Adipocyte (in vitro differentiated cells): ENCODE measurements at regions not wholly inside any gene's neighbourhood (a gene's known extent, or its start where the extent isn't known, plus 50 kb on each side); places are given as distances from the start of the nearest gene placed in this dataset.

Source experiments
- DNase-seq: peaks from one replicate; pipeline ENCODE4 v3.0.0-alpha.2; 2015; ENCODE audit warnings: low read depth
- H3K27me3 ChIP-seq: replicated peaks from 2 replicates; pipeline ENCODE4 v1.7.0; 2013; ENCODE audit warnings: mild to moderate bottlenecking, low read length, moderate library complexity; ENCODE audit not compliant: control insufficient read depth, insufficient read depth
- H3K36me3 ChIP-seq: 2 replicates; pipeline ENCODE4 v1.7.0; 2013; ENCODE audit warnings: low read length, mild to moderate bottlenecking, moderate library complexity; ENCODE audit not compliant: control insufficient read depth, insufficient read depth, severe bottlenecking
- H3K4me1 ChIP-seq: 2 replicates; pipeline ENCODE4 v1.7.0; 2013; ENCODE audit warnings: mild to moderate bottlenecking, low read length, moderate library complexity; ENCODE audit not compliant: control insufficient read depth, insufficient read depth
- H3K4me3 ChIP-seq: 2 replicates; pipeline ENCODE4 v1.7.0; 2013; ENCODE audit warnings: mild to moderate bottlenecking, low read length, moderate library complexity
- H3K9ac ChIP-seq: 2 replicates; pipeline ENCODE4 v1.7.0; 2013; ENCODE audit warnings: mild to moderate bottlenecking, low read length, moderate library complexity
- H3K9me3 ChIP-seq: 2 replicates; pipeline ENCODE4 v1.7.0; 2013; ENCODE audit warnings: mild to moderate bottlenecking, low read length, moderate library complexity; ENCODE audit not compliant: control insufficient read depth

- Histone ChIP-seq H3K4me1 (no peaks in the 10 kb centered on the region), H3K9me3 (peaks cover 5% of the 10 kb centered on the region), H3K27me3 (no peaks in the 10 kb centered on the region), H3K9ac (no peak overlapping the region), H3K4me3 (no peak overlapping the region), H3K36me3 (no peaks in the 10 kb centered on the region)
- DNase-seq: no peak
These were observed 899.3 kb downstream of the TRIB2 start for GRCh38 chr2:13616059-13616458.

- Histone ChIP-seq H3K27me3 (no peaks in the 10 kb centered on the region), H3K4me3 (no peak overlapping the region), H3K9me3 (peaks cover 5% of the 10 kb centered on the region), H3K4me1 (no peaks in the 10 kb centered on the region), H3K36me3 (no peaks in the 10 kb centered on the region), H3K9ac (no peak overlapping the region)
- DNase-seq: no peak
These were observed 899.9 kb downstream of the TRIB2 start for GRCh38 chr2:13616616-13617015.

GRCh38 chr2:13628122-13628521 lies 911.4 kb downstream of the TRIB2 start:
- no peaks in the 10 kb centered on the region for H3K27me3 ChIP-seq
- H3K4me3 ChIP-seq: no peak overlapping the region
- no peaks in the 10 kb centered on the region for H3K4me1 ChIP-seq
- DNase-seq: no peak
- H3K36me3 ChIP-seq: no peaks in the 10 kb centered on the region
- H3K9me3 ChIP-seq: no peaks in the 10 kb centered on the region
- H3K9ac ChIP-seq: no peak overlapping the region

GRCh38 chr2:13638181-13638580 lies 921.4 kb downstream of the TRIB2 start:
- no peak for DNase-seq
- peaks cover 3% of the 10 kb centered on the region for H3K9me3 ChIP-seq
- no peaks in the 10 kb centered on the region for H3K36me3 ChIP-seq
- no peaks in the 10 kb centered on the region for H3K27me3 ChIP-seq
- H3K9ac ChIP-seq: no peak overlapping the region
- H3K4me3 ChIP-seq: no peak overlapping the region
- H3K4me1 ChIP-seq: no peaks in the 10 kb centered on the region

- Histone ChIP-seq H3K27me3 (no peaks in the 10 kb centered on the region), H3K9me3 (peaks cover 5% of the 10 kb centered on the region), H3K4me1 (peaks cover 15% of the 10 kb centered on the region), H3K4me3 (no peak overlapping the region), H3K9ac (no peak overlapping the region), H3K36me3 (no peaks in the 10 kb centered on the region)
- DNase-seq: no peak
These were observed 933.2 kb downstream of the TRIB2 start for GRCh38 chr2:13649918-13650317.

GRCh38 chr2:13650586-13651180 lies 933.9 kb downstream of the TRIB2 start:
- H3K9me3 ChIP-seq: peaks cover 2% of the 10 kb centered on the region

GRCh38 chr2:13651684-13652131 lies 935.0 kb downstream of the TRIB2 start:
- no peaks in the 10 kb centered on the region for H3K9me3 ChIP-seq
- H3K36me3 ChIP-seq: no peaks in the 10 kb centered on the region
- no peak overlapping the region for H3K9ac ChIP-seq
- no peaks in the 10 kb centered on the region for H3K27me3 ChIP-seq
- no peak for DNase-seq
- H3K4me1 ChIP-seq: peaks cover 15% of the 10 kb centered on the region
- H3K4me3 ChIP-seq: no peak overlapping the region

More at GRCh38 chr2:13650586-13651180, 933.9 kb downstream of the TRIB2 start:
- no peak for DNase-seq
- Histone ChIP-seq H3K4me1 (peaks cover 15% of the 10 kb centered on the region), H3K27me3 (no peaks in the 10 kb centered on the region), H3K4me3 (no peak overlapping the region), H3K36me3 (no peaks in the 10 kb centered on the region), H3K9ac (no peak overlapping the region)

- Histone ChIP-seq H3K4me3 (peak overlapping the region; percentile 11), H3K4me1 (peaks cover 15% of the 10 kb centered on the region), H3K9ac (no peak overlapping the region), H3K9me3 (no peaks in the 10 kb centered on the region), H3K36me3 (no peaks in the 10 kb centered on the region), H3K27me3 (no peaks in the 10 kb centered on the region)
- peak; percentile 43 for DNase-seq
These were observed 936.0 kb downstream of the TRIB2 start for GRCh38 chr2:13652531-13653313.

GRCh38 chr2:13654416-13654815 lies 937.7 kb downstream of the TRIB2 start:
- no peaks in the 10 kb centered on the region for H3K27me3 ChIP-seq
- no peak overlapping the region for H3K4me3 ChIP-seq
- no peaks in the 10 kb centered on the region for H3K9me3 ChIP-seq
- DNase-seq: no peak
- H3K36me3 ChIP-seq: no peaks in the 10 kb centered on the region
- H3K4me1 ChIP-seq: peaks cover 15% of the 10 kb centered on the region
- H3K9ac ChIP-seq: no peak overlapping the region

GRCh38 chr2:13660231-13660630 lies 943.5 kb downstream of the TRIB2 start:
- Histone ChIP-seq H3K36me3 (no peaks in the 10 kb centered on the region), H3K9ac (no peak overlapping the region), H3K4me1 (peaks cover 16% of the 10 kb centered on the region), H3K9me3 (no peaks in the 10 kb centered on the region), H3K27me3 (no peaks in the 10 kb centered on the region), H3K4me3 (peak overlapping the region; percentile 12)
- DNase-seq: no peak

- no peaks in the 10 kb centered on the region for H3K27me3 ChIP-seq
- H3K36me3 ChIP-seq: no peaks in the 10 kb centered on the region
- peaks cover 16% of the 10 kb centered on the region for H3K4me1 ChIP-seq
- H3K9me3 ChIP-seq: peaks cover 3% of the 10 kb centered on the region
- no peak overlapping the region for H3K4me3 ChIP-seq
- H3K9ac ChIP-seq: peak overlapping the region; percentile 25
- peak; percentile 45 for DNase-seq
These were observed 945.3 kb downstream of the TRIB2 start for GRCh38 chr2:13662055-13662454.
